OCI-LY3 (cell line): ENCODE measurements at regions not wholly inside any gene's neighbourhood (a gene's known extent, or its start where the extent isn't known, plus 50 kb on each side); places are given as distances from the start of the nearest gene placed in this dataset.

ENCODE experiments used
- H2AFZ ChIP-seq: fragments of 200-600, 300-600 bp; shearing (Covaris generic); 2 replicates; pipeline ENCODE4 v1.6.0; 2014; ENCODE audit warnings: antibody characterized with exemption, low read depth, low read length
- H3K27ac ChIP-seq: fragments of 200-600, 300-600 bp; sonication (generic); 2 replicates; pipeline ENCODE4 v1.5.1; 2014; ENCODE audit warnings: mild to moderate bottlenecking, low read length, moderate library complexity, mixed read lengths
- H3K27me3 ChIP-seq: fragments of 200-600, 300-600 bp; sonication (generic); 2 replicates; pipeline ENCODE4 v1.6.1; 2014; ENCODE audit warnings: low read depth, low read length, mixed read lengths
- H3K36me3 ChIP-seq: fragments of 200-600, 300-600 bp; sonication (generic); replicated peaks from 2 replicates; pipeline ENCODE3; 2014; ENCODE audit warnings: low read depth, low read length, mixed read lengths
- H3K4me1 ChIP-seq: fragments of 300-600, 200-600 bp; sonication (generic); 2 replicates; pipeline ENCODE4 v1.6.1; 2014; ENCODE audit warnings: low read length, mixed read lengths
- H3K4me2 ChIP-seq: fragments of 200-600, 300-600 bp; sonication (generic); 2 replicates; pipeline ENCODE4 v1.6.1; 2014; ENCODE audit warnings: low read length, mixed read lengths
- H3K4me3 ChIP-seq: fragments of 300-600, 200-600 bp; sonication (generic); 2 replicates; pipeline ENCODE4 v1.5.1; 2014; ENCODE audit warnings: antibody characterized with exemption, mild to moderate bottlenecking, low read length, moderate library complexity
- H3K79me2 ChIP-seq: fragments of 300-600, 200-600 bp; shearing (Covaris generic); 2 replicates; pipeline ENCODE4 v1.6.1; 2014; ENCODE audit warnings: mild to moderate bottlenecking, low read length, mixed read lengths
- H3K9ac ChIP-seq: fragments of 300-600, 200-600 bp; shearing (Covaris generic); 2 replicates; pipeline ENCODE4 v1.6.0; 2014; ENCODE audit warnings: mild to moderate bottlenecking, low read length, moderate library complexity
- H3K9me3 ChIP-seq: fragments of 200-600, 300-600 bp; shearing (Covaris generic); 2 replicates; pipeline ENCODE4 v1.6.1; 2014; ENCODE audit warnings: low read length, mixed read lengths; ENCODE audit not compliant: insufficient read depth
- H4K20me1 ChIP-seq: fragments of 200-600, 300-600 bp; sonication (generic); 2 replicates; pipeline ENCODE4 v1.6.1; 2016; ENCODE audit warnings: low read length, mixed read lengths; ENCODE audit not compliant: insufficient read depth
- CTCF ChIP-seq: fragments of 200-600, 300-600 bp; sonication (generic); IDR thresholded peaks from 2 replicates; pipeline ENCODE4 v1.5.1; 2014; ENCODE audit warnings: antibody characterized with exemption, low read length, low read depth
- EZH2phosphoT487 ChIP-seq: fragments of 200-600 bp; shearing (Covaris generic); IDR thresholded peaks from 2 replicates; pipeline ENCODE4 v1.6.1; 2018; ENCODE audit warnings: antibody characterized with exemption, mixed run types, low read depth

- no peak overlapping the region for H3K4me3 ChIP-seq
- no peak for TF ChIP-seq CTCF
- no peak for TF ChIP-seq EZH2phosphoT487
- peaks cover 30% of the 10 kb centered on the region for H3K4me1 ChIP-seq
- peaks cover 7% of the 10 kb centered on the region for H3K36me3 ChIP-seq
- H2AFZ ChIP-seq: no peak overlapping the region
- H4K20me1 ChIP-seq: no peaks in the 10 kb centered on the region
- peaks cover 5% of the 10 kb centered on the region for H3K9me3 ChIP-seq
- no peak overlapping the region for H3K9ac ChIP-seq
- H3K4me2 ChIP-seq: no peak overlapping the region
- no peaks in the 10 kb centered on the region for H3K79me2 ChIP-seq
- H3K27ac ChIP-seq: no peak overlapping the region
- no peaks in the 10 kb centered on the region for H3K27me3 ChIP-seq
Observed at GRCh38 chr18:45201029-45201428, 414.2 kb upstream of the SLC14A2 start.

GRCh38 chr18:45201489-45201888, 413.8 kb upstream of the SLC14A2 start:
- H3K79me2 ChIP-seq: no peaks in the 10 kb centered on the region
- H3K4me3 ChIP-seq: no peak overlapping the region
- no peaks in the 10 kb centered on the region for H3K27me3 ChIP-seq
- H3K36me3 ChIP-seq: peaks cover 7% of the 10 kb centered on the region
- H2AFZ ChIP-seq: no peak overlapping the region
- H4K20me1 ChIP-seq: no peaks in the 10 kb centered on the region
- no peak overlapping the region for H3K9ac ChIP-seq
- no peak overlapping the region for H3K27ac ChIP-seq
- peaks cover 5% of the 10 kb centered on the region for H3K9me3 ChIP-seq
- no peak overlapping the region for H3K4me2 ChIP-seq
- peaks cover 27% of the 10 kb centered on the region for H3K4me1 ChIP-seq
- TF ChIP-seq CTCF (no peak), EZH2phosphoT487 (no peak)

GRCh38 chr18:45202061-45202460, 413.2 kb upstream of the SLC14A2 start:
- Histone ChIP-seq H3K9ac (no peak overlapping the region), H3K4me2 (no peak overlapping the region), H3K4me3 (no peak overlapping the region), H4K20me1 (no peaks in the 10 kb centered on the region), H2AFZ (no peak overlapping the region), H3K36me3 (peaks cover 7% of the 10 kb centered on the region), H3K79me2 (no peaks in the 10 kb centered on the region), H3K4me1 (peaks cover 21% of the 10 kb centered on the region), H3K27me3 (no peaks in the 10 kb centered on the region), H3K27ac (no peak overlapping the region), H3K9me3 (peaks cover 5% of the 10 kb centered on the region)
- TF ChIP-seq CTCF (no peak), EZH2phosphoT487 (no peak)

GRCh38 chr18:45203677-45204076, 411.6 kb upstream of the SLC14A2 start:
- peaks cover 7% of the 10 kb centered on the region for H3K36me3 ChIP-seq
- no peak overlapping the region for H3K4me3 ChIP-seq
- H3K27ac ChIP-seq: no peak overlapping the region
- no peak overlapping the region for H3K4me2 ChIP-seq
- H3K79me2 ChIP-seq: no peaks in the 10 kb centered on the region
- peaks cover 5% of the 10 kb centered on the region for H3K9me3 ChIP-seq
- TF ChIP-seq CTCF (no peak), EZH2phosphoT487 (no peak)
- H3K27me3 ChIP-seq: no peaks in the 10 kb centered on the region
- no peak overlapping the region for H3K9ac ChIP-seq
- no peak overlapping the region for H2AFZ ChIP-seq
- H3K4me1 ChIP-seq: peaks cover 13% of the 10 kb centered on the region
- H4K20me1 ChIP-seq: no peaks in the 10 kb centered on the region
